ENCODE measurements at regions not wholly inside any gene's neighbourhood (a gene's known extent, or its start where the extent isn't known, plus 50 kb on each side); places are given as distances from the start of the nearest gene placed in this dataset.

DNA sequence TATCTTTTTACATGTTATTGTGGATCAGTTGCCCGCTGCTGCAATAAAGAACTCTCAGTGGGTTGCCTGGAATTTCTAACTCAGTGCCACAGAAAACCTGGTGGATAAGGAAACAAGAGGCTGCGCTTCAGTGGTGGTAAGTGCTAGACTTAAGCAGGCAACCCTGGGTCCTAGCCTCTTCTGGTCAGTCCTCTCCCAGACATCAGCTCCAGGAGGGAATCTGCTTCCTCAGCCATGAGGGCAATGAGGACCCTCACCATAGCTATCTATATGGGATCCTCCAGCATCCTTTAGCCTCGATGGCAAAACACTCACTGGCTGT lies 490.7 kb upstream of the SULF2 start:
- DNase-seq (ENCODE audit: low read depth, low spot score): no peak

DNA sequence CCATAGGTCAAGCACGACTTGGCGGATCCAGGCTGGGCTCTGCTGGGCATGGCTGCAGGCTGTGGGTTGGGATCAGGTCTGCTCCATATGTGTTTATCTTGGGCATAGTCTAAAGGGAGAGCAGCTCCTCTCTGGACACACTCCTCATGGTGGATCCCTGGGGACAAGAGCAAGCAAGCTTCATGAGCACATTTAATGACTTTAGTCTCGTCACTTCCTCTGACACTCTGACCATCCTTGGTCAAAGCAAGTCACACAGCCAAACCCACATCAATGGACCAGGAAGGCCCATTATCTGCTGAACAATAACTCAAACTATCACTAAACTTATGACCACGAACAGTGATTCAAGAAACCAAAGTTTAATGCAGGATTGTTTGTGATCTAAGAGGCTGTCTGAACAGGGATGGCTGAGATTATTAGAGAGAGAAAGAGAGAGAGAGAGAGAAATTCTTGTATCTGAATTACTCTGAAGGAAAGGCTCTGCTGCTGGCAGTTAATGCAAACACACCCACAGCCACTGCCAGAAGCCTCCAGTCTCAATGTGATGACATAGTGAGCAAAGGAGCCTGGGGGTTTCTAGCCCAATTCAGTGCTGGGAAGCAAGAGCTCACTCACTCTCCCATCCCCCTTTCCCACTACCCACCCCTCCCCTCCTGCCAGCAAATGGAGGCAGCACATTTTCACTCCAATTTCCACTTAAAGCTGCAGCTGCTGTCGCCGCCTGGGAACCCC lies 490.2 kb upstream of the SULF2 start:
- DNase-seq (ENCODE audit: low read depth, low spot score): peak; percentile 82

DNA sequence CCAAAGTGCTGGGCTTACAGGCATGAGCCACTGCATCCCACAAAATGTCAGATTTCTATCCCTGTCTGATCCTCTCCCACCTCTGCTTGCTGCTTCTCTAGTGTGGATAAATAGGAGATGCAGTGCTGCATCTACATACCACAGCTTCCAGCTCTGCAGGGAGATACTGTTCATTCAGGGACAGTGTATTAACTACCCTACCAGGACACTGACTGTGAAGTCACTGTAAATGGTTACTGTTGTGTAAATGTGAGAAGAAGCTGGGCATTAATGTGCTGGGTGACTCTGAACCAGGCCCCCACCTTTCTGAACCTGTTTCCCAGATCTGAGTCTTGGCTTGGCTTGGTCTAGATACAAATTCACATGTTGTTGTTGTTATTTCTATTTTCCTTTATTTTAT lies 488.6 kb upstream of the SULF2 start:
- DNase-seq (ENCODE audit: low read depth, low spot score): no peak

DNA sequence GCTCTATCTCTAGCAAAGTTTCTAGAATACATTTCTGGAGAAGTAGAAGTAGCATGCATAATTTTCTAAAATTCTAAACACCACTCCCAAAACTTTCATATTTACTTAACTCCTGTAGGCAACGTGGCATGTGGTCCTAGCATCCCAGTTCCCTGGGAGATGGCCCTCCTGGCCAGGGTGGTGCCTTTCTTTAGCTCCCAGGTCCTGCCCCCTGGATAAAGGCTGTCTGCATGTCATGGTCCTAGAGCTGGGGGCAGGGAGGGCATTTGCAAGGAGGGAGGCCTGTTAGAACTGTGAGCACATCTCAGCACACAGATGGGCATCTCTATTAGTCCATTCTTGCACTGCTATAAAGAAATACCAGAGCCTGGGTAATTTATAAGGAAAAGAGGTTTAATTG lies 485.6 kb upstream of the SULF2 start:
- no peak for DNase-seq (ENCODE audit: low read depth, low spot score)

DNA sequence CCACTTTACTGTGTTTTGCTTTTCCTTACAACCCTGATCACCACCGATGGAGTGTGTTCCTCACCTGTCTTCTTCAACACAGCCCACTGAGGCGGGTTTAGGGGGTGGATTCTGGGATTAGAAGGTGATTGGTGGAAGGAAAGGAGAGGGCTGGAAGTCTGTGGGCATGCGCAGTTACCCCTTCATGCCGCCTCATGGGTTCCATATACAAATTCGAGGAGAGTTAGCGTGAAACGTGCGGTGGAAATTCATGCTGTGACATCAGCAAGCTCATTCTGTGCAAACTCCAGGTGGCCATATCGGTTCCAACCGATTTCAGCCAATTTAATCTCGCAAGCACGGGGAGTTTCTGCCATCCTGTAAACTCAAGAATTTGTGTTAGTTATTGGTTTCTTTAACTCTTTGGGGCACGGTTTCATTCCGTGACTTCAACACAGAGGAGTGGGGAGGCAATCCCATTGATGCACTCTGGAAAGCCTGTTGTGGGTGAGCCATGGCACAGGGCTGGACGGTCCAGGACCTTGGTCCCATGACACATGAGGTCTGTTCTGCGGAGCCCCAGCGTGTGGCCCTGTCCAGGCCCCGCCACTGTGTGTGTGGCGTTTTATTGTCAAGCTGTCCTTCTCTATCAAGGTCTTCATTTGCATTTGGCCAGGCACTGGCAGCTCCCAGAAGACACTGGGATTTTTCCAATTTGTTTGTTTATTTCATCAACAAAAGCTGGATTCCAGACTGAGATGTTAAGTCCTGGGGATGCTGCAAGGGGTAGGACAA lies 482.8 kb upstream of the SULF2 start:
- no peak for DNase-seq (ENCODE audit: low read depth, low spot score)

DNA sequence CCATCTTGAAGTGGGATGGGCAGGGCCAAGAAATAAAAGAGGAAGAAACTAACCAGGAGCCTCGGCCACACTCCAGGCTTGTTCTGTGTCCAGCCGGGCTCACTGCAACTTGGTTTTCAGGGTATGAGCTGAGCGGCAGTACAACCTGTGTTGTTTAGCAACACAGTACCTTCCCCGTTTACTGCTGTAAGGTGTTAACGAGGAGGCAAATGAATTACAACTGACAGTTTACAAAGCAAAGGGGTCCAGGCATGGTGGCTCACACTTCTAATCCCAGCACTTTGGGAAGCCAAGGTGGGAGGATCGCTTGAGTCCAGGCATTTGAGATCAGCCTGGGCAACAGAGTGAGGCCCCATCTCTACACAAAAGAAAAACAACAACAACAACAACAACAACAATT lies 481.3 kb upstream of the SULF2 start:
- DNase-seq (ENCODE audit: low read depth, low spot score): no peak

DNA sequence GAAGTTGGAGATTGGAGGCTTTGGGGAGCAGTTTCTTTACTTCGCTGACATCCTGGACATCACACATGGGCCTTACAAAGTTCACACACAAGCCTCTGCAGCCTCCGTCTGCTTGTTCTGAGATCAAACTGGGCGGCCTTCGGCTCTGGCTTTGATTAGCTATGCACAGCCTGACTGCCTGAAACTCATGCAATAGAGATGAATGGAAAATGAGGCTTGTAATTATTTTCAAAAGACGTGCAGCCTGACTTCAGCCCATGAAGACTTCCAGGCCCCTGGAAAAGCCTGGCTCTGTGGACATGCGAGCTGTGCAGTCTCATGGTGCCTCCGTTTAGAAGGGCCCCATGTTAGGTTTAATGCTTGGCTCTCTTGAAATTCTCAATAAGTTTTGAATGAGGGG lies 480.5 kb upstream of the SULF2 start:
- no peak for DNase-seq (ENCODE audit: low read depth, low spot score)

DNA sequence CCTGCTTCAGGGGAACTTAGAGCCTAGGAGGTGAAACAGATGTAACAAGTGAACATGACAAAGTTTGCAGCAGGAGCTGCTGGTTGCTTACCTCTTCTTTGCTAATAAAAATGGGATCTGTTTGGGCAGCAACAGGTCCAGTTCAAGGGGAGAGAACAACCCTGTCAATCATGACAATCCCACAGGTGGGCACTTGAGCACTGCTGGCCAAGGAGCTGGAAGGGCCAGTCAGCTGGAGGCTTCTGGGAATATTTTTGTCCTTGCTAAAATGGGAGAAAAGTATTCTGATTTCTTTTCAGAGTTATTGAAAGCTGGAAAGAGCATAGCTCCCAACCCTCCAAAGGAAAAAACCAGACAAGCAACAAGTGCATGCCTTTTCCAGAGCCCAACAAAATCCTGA lies 477.7 kb upstream of the SULF2 start:
- DNase-seq (ENCODE audit: low read depth, low spot score): no peak

DNA sequence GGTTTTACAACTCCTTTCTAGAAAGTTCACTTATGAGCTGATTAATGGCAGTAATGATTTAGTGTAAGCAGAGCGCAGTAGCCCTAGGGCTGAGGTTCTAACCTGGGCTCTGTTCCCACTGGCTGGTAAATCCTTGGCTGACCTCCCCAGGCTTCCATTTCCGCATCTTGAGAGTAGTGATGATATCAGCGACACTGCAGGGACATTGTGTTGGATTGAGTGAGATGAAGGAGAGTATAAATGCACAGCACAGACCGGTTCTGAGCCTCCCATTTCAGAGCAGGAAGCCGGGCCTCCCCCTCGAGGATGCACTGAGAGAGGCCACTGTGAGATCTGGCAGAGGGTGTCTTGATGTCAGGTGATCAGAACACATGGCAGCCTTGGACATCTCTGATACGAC lies 477.2 kb upstream of the SULF2 start:
- DNase-seq (ENCODE audit: low read depth, low spot score): no peak

DNA sequence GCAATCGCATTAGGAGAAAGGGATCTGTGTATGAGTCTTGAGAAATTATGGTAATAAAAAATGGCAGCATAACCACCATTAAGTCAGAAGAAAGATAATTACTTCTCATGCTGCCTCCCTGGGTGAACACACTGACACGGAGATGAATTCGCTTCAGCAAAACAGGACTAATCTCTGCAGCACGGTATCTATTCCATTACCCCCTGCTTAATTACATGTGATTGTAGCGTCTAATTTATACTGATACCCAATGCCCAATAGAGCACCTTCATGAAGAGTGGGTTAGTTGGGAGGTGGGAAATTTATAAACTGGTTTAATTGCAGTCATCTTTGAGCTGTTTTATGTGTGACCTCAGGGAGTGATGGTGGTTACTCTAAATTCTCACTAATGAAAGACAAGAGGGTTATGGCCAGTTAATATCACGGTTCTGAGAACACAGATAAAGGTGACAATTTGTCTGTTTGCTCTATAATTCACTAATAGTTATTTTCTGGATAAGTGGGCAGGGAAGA lies 476.2 kb upstream of the SULF2 start:
- no peak for DNase-seq (ENCODE audit: low read depth, low spot score)

DNA sequence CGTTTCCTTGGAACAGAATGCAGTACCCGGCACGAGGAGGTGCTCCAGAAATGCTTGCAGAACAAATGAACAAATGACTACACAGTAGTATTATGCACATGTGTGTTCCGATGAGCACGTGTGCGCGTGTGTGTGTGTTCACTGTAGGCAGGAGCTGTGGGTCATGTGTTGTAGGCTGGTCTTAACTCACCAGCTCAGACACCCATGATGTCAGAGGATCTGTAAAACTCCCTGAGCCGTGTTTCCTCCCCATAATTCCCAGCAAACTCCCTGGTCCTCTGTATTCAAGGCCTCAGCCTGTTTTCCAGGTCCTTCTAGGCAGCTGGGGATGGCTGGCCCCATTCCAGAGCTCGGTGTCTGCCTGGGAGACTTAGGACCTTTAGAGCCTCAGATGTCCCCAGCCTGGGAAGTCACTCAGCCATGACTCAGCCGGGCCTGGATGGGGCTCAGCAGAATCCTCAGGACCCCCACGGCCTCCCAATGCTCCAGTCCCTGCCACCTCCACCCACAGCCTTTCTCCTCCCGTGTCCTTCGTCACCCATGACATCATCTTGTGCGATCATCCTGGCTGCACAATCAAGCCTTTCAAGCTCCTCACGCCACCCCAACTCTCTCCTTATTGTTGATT lies 475.0 kb upstream of the SULF2 start:
- DNase-seq (ENCODE audit: low read depth, low spot score): no peak

DNA sequence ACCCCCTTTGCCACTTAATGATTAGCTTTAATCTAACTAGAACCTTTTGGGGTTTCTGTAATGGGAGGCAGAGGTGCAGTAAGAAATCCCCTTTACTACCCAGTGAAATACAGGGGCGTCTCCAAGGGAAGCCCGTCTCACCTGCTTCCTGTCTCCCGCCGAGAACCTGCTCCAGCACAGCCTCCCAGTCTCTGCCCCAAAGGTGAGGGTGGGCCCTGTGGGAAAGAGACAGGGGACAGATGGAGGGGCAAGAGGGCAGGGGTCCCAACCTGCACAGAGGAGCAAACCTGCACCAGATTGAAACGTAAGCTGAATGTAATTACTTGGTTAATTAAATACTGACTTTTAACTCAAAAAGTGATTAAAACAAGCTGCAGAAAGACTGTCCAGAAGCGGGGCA lies 474.2 kb upstream of the SULF2 start:
- no peak for DNase-seq (ENCODE audit: low read depth, low spot score)

DNA sequence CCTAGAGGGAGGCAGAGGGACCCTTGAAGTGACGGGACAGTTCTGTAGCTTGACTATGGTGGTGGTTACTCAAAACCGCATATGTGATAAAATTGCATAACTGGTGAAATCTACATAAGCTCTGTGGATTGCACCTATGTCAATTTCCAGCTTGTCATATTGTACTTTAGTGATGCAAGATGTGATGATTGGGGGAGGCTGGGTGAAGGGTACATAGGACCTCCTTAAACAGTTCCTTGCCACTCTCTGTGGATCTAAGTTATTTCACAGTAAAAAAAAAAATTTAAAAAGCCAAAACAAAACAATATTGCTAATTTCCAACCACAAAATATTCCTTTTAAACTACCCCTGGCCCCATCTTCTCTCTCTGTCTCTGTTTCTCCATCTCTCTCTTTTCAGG lies 472.6 kb upstream of the SULF2 start:
- no peak for DNase-seq (ENCODE audit: low read depth, low spot score)

DNA sequence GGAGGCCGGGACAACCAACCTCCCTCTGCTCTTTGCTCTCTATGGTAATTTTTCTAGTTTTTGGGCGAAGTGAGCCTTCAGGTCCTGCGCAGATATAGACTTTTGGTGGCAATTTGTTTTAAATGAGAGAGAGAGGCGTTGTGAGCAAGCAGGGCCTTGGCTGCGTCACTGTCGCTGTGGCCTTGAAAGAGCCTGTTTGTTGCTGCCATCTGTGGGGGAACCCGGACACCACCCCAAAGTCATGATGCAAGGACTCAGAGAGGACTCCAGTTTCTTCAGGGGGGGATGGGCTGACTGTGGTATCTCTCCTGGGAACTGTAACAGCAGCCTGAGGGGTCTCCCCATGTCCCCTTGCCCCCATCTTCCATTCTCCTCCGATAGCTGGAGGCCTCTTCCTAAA lies 462.7 kb upstream of the SULF2 start:
- DNase-seq (ENCODE audit: low read depth, low spot score): no peak

DNA sequence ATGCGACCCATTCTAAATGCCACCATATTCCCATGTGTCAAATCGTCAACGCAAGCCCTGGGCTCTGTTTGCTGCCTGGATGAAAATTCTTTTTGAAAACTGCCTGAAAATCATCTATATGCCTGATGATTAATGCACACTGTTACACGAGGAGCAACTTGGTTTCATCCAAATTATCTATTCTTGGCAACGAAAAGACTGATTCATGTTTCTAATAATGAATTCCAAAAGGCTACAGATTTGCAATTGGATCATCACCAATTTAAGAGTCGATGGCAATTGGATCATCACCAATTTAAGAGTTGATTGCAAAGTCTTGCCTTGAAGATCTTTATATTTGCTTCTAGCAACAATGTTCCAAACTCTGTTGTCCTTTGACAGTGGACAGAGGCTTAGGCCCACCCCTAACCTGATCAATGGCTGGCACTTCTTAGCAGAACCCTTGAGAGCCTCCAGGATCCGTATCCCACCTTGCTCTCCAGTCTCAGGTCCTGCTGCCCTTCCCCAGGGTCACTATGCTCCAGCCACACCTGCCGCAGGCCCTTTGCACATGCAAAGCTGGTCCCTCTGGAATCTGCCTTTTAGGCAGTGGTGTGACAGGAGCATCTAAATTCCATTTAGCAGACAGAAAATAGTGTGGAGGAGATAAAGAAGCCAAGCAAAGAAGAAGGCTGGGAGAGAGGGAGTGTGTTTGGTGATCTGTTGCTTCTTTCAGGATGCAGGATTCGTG lies 460.9 kb upstream of the SULF2 start:
- DNase-seq (ENCODE audit: low read depth, low spot score): no peak

DNA sequence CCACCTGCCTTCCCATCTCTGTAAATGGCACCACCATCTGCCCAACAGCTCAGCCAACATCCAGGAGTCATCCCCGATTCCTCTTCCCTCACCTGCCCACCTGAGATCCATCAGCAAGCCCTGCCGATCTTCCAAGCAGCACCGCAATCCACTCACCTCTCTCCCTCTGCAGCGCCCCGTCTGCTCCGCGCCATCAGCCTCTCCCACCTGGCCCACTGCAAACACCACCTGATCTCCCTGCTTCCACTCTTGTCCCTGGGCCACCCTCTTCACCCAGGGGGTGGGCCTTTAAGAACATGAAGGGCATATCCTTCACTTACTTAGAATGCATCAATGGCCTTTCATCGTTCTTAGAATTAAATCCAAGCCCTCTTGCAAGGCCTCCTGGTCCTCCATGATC lies 457.3 kb upstream of the SULF2 start:
- no peak for DNase-seq (ENCODE audit: low read depth, low spot score)

DNA sequence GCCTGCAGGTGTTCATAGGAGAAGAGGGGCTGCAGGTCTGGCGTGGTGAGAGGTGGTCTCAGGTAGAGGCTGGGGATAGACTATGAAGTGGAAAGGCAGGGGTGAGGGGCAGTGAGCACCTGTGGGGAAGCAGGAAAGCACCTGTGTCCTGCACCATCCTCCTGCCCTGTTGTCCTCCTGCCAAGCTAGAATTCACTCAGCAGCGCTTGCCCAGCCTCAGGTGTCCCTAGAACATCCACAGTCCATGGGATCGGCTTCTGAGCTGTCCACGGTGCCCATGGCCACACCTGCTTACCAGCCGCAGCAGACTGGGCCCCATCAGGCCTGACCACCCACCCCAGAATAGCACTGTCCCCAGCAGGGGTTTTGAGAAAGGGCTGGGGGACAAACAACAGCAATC lies 456.2 kb upstream of the SULF2 start:
- DNase-seq (ENCODE audit: low read depth, low spot score): no peak

DNA sequence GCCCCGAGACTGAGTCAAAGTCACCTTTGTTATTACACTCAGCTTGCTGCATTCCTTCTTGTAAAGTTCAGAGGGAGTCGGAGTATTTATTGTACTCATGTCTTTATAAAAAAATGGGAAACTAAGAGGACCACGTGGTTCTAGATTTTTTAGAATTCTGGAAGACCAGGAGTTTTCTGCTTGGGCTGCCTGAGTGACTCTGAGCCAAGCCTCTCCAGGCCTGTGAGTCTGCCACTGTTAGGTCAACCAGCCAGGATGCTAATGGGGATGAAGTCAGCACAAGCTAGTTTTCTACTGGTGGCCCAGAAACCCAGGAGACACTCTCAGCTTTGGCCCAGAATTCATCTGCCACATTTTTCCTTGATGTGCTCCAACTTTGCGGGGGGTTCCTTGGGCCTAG lies 453.5 kb upstream of the SULF2 start:
- DNase-seq (ENCODE audit: low read depth, low spot score): no peak

DNA sequence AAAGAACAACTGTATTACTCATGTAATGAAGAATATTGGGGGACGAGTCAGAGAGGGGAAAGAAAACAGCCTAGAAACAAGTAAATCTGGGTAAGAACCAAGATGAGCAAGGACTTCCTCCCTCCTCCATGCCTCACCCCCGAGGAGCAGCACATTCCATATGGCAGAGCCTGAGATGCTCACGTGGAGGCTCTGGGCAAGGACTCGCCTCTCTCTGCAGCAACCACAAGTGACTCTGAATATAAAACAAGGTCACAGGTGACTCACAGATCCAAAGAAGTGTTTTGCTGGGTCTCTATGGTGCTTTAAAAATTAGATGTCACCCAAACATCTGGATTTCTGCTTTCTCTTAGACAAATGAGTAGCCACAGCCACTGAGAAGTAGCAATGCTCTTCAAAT lies 453.0 kb upstream of the SULF2 start:
- no peak for DNase-seq (ENCODE audit: low read depth, low spot score)

DNA sequence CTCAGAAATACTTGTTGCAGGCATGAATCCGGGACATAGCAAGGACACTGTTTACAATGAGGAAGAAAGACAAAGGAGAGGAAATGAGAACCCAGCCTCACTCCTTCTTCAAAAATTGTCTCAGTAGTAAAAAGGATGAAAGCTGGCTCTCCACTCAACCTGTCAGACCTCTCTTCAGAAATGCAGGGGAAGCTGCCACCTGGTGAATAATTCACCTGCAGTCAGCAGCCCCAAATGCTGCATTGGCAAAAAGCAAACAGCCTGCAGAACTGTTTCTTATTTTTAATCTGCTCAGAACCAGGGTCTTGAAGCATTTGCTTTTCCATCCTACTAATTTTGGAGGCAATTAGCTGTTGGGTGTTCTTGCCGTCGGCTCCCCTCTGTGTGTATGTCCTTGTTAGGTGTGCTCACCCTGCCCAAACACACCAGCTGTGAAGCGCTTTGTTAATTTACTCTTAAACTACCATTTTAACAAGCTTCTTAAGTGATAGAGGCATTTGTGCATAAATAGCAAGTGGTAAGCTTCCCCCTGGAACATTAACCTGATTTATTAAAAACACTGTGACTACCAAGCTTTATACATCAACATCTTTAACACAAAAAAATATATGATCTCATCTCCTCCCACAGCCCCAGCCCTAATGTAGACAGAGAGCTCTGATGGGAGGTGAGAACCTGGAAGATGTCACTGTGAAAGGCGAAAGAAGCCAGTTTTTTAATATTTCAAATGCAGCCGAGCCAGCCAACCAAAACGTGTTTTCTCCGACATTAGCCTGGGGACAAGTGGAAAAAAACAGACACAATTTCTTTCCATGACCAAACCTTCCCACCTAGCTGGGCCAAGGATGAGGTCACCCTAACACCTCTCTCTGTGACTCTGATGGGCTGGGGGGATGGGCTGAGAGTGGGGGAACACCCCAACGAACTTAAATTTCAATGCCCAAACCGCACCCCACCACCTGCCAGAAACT lies 451.0 kb upstream of the SULF2 start:
- DNase-seq (ENCODE audit: low read depth, low spot score): no peak

DNA sequence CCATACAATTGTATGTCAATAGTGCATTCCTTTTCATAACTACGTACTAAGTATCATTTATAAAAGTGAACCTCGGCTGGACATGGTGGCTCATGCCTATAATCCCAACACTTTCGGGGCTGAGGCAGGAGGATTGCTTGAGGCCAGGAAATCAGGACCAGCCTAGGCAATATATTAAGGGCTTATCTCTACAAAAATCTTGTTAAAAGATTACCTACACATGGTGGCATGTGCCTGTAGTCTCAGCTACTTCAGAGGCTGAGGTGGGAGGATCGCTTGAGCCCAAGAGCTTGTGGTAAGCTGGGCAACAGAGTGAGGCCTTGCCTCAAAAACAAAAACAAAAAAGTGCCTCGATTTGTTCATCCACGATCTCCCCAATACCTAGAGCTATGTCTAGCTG lies 449.7 kb upstream of the SULF2 start:
- DNase-seq (ENCODE audit: low read depth, low spot score): no peak
